ELF-1 (cell line): ENCODE measurements at regions not wholly inside any gene's neighbourhood (a gene's known extent, or its start where the extent isn't known, plus 50 kb on each side); places are given as distances from the start of the nearest gene placed in this dataset.

Experiments
- DNase-seq: peaks from one replicate; pipeline ENCODE4 v3.0.0-alpha.2; 2016; ENCODE audit warnings: low read depth, low spot score

- no peak for DNase-seq
Measured at GRCh38 chr4:160611181-160611580, 1508.3 kb downstream of the RAPGEF2 start.

GRCh38 chr4:160631044-160631443, 1528.2 kb downstream of the RAPGEF2 start:
- DNase-seq = no peak

GRCh38 chr4:160652790-160653189, 1511.0 kb downstream of the FSTL5 start:
- DNase-seq = no peak

- DNase-seq = no peak
Measured at GRCh38 chr4:160675550-160675949, 1488.2 kb downstream of the FSTL5 start.

GRCh38 chr4:160685729-160686128, 1478.1 kb downstream of the FSTL5 start:
- DNase-seq = no peak

GRCh38 chr4:160701671-160702070, 1462.1 kb downstream of the FSTL5 start:
- no peak for DNase-seq

- no peak for DNase-seq
Measured at GRCh38 chr4:160709026-160709425, 1454.8 kb downstream of the FSTL5 start.

- no peak for DNase-seq
Measured at GRCh38 chr4:160709546-160709945, 1454.3 kb downstream of the FSTL5 start.

- DNase-seq = no peak
Measured at GRCh38 chr4:160716551-160716950, 1447.2 kb downstream of the FSTL5 start.

- DNase-seq = no peak
Measured at GRCh38 chr4:160717848-160718247, 1446.0 kb downstream of the FSTL5 start.

- DNase-seq = no peak
Measured at GRCh38 chr4:160724063-160724462, 1439.7 kb downstream of the FSTL5 start.

GRCh38 chr4:160745126-160745525, 1418.7 kb downstream of the FSTL5 start:
- no peak for DNase-seq

GRCh38 chr4:160746585-160746984, 1417.2 kb downstream of the FSTL5 start:
- peak; percentile 0 for DNase-seq

- DNase-seq = no peak
Measured at GRCh38 chr4:160772668-160773067, 1391.1 kb downstream of the FSTL5 start.

GRCh38 chr4:160795216-160795615, 1368.6 kb downstream of the FSTL5 start:
- DNase-seq = no peak

- DNase-seq = no peak
Measured at GRCh38 chr4:160808174-160808573, 1355.6 kb downstream of the FSTL5 start.

- DNase-seq = no peak
Measured at GRCh38 chr4:160809576-160809975, 1354.2 kb downstream of the FSTL5 start.

- DNase-seq = no peak
Measured at GRCh38 chr4:160810424-160810823, 1353.4 kb downstream of the FSTL5 start.

- DNase-seq = no peak
Measured at GRCh38 chr4:160810941-160811340, 1352.9 kb downstream of the FSTL5 start.

GRCh38 chr4:160811956-160812355, 1351.8 kb downstream of the FSTL5 start:
- DNase-seq = no peak

GRCh38 chr4:160814726-160815125, 1349.1 kb downstream of the FSTL5 start:
- DNase-seq = no peak

GRCh38 chr4:160818571-160818970, 1345.2 kb downstream of the FSTL5 start:
- DNase-seq = no peak

GRCh38 chr4:160819791-160820190, 1344.0 kb downstream of the FSTL5 start:
- DNase-seq = no peak

- no peak for DNase-seq
Measured at GRCh38 chr4:160824481-160824880, 1339.3 kb downstream of the FSTL5 start.
